ENCODE measurements at regions not wholly inside any gene's neighbourhood (a gene's known extent, or its start where the extent isn't known, plus 50 kb on each side); places are given as distances from the start of the nearest gene placed in this dataset.

DNA sequence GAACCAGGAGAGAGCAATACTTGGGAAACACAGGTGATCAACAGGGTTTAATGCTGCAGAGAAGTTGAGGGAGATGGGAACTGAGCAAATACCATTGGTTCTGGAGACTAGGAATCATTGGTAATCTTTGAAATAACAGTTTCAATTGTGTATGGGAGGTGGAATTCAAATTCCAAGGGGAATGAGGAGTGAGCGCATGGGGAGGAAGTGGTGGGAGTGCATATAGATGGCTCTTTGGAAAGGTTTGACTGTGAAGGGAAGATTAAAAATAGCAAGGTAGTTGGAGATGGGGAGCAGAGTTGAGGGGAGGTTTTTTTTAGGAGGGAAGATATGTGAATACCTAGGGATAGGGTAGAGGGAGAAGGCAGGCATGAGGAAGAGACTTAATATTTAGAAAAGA lies 51.1 kb upstream of the ROPN1 start:
- no peak overlapping the region for H3K4me3 ChIP-seq (ENCODE audit: low read depth, poor library complexity, severe bottlenecking)
- intact Hi-C loops (cut with DNase I; ENCODE audit: low total_unique reads): no loop called here
- TF ChIP-seq POLR2A (IDR thresholded peaks at IDR 0.05): no peak
- TF ChIP-seq, protein P1, sequence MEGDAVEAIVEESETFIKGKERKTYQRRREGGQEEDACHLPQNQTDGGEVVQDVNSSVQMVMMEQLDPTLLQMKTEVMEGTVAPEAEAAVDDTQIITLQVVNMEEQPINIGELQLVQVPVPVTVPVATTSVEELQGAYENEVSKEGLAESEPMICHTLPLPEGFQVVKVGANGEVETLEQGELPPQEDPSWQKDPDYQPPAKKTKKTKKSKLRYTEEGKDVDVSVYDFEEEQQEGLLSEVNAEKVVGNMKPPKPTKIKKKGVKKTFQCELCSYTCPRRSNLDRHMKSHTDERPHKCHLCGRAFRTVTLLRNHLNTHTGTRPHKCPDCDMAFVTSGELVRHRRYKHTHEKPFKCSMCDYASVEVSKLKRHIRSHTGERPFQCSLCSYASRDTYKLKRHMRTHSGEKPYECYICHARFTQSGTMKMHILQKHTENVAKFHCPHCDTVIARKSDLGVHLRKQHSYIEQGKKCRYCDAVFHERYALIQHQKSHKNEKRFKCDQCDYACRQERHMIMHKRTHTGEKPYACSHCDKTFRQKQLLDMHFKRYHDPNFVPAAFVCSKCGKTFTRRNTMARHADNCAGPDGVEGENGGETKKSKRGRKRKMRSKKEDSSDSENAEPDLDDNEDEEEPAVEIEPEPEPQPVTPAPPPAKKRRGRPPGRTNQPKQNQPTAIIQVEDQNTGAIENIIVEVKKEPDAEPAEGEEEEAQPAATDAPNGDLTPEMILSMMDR (IDR thresholded peaks at IDR 0.05): no peak
- WGBS, 2 donors: 86 to 100% methylated on average over 1 of the region's 1 CpG
- DNase-seq (ENCODE audit: low spot score in 2 of 2): no peak

DNA sequence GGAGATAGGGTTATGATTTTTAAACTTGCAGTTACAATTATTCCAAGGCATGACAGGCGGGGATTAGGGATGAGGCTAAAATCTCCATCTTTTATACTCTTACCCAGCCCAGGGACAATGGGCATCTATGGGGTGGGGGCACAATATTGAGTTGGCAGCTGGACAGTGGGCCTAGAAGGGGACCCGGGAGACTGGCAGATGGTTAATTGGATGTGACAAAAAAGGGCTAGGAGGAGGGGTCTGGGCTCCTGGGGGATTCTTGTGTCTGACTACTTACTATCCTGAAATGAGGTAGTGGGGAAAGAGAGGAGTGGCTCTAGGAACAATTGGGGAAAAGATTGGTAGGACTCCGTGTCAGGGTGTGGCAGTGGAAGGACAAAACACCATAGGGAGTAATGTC lies 53.0 kb upstream of the ROPN1 start:
- no peak for DNase-seq (ENCODE audit: low spot score in 2 of 2)
- intact Hi-C loops (cut with DNase I; ENCODE audit: low total_unique reads): no loop called here
- no peak overlapping the region for H3K4me3 ChIP-seq (ENCODE audit: low read depth, poor library complexity, severe bottlenecking)
- no peak for TF ChIP-seq POLR2A (IDR thresholded peaks at IDR 0.05)
- TF ChIP-seq, protein P1 (IDR thresholded peaks at IDR 0.05): no peak
- 73 to 90% methylated on average over 3 of the region's 3 CpGs for WGBS, 2 donors

DNA sequence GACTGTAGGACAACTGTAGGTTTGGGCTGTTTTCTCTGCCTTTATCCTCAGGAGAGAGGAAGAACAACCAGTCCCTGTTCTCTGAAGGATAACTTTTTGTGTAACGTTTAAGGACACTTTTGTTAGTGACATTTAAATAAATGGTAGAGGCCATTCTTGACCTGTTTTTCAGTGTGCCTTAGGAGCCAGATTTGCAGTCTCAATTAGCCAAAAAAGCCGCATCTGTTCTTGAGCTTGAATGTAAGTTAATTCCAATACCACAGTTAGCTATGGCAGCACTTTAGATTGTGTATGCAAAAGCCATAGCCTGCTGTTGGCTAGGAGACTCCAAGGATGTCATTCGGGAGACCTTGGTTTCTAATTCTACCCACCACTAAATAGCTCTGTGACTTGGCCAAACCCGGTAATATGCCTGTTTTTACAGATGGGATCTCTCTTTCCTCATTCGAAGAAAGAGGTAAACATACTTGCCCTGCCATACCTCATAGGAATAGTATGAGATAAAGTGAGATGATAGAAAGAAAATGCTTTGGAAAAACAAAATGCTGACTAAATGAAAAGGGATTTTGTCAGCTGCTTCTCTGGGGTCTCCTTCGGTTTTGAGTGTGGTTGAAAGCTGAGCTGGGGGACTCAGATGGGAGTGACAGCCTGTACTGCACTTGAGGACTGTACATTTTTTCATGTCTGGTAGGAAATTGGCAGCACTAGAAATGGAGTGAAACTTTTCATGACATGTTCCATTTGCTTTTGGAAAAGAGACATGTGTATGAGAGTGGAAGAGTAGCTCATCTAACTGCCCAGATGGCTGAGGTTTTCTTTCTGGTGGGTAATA lies 57.3 kb upstream of the ROPN1 start:
- intact Hi-C loops (cut with DNase I; ENCODE audit: low total_unique reads): no loop called here
- WGBS, 2 donors: 84% methylated on average over 6 of the region's 6 CpGs
- TF ChIP-seq, protein P1 (IDR thresholded peaks at IDR 0.05): no peak
- TF ChIP-seq POLR2A (IDR thresholded peaks at IDR 0.05): no peak
- DNase-seq (ENCODE audit: low spot score in 2 of 2): no peak
- no peak overlapping the region for H3K4me3 ChIP-seq (ENCODE audit: low read depth, poor library complexity, severe bottlenecking)

DNA sequence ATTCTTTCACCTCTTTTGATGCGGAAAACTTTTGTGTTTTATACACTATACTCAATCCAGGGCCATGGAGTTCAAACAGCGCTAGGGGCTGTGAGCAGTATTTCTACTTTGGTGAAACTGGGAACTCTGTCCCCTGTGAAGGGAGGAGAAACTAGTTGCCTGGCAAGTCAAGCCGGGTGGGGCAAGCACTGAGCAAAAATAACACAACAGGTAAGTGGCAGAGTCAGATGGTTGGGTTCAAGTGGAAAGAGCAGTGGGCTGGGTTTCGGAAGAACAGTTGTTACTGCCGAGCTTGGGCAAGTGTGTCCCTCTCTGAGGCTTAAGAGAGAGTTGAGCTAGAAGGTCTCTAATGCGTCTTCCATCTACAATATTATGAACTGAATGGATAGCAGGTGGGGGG lies 59.7 kb upstream of the ROPN1 start:
- no peak for DNase-seq (ENCODE audit: low spot score in 2 of 2)

DNA sequence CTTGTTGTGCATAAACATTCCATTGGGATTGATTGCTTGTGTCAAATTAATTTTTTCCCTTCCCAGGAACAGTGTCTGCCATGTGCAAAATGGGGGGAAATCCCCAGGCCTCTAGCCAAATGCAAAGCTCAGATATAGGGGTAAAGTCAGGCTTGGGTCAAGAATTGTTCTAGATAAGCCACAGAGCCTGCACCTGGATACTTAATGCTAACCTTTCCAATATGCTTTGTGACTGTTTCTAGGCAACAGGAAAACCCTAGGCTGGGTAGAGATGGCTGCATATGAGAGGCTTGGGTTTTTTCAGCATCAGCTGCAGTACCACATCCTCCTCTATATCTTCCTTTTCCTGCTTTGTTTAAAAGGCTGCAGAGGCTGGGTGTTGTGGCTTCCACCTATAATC lies 61.9 kb upstream of the ROPN1 start:
- H3K4me3 ChIP-seq (ENCODE audit: low read depth, poor library complexity, severe bottlenecking): no peak overlapping the region
- intact Hi-C loops (cut with DNase I; ENCODE audit: low total_unique reads): no loop called here
- no peak for TF ChIP-seq POLR2A (IDR thresholded peaks at IDR 0.05)
- no peak for DNase-seq (ENCODE audit: low spot score in 2 of 2)

More for the DNA sequence above, 59.7 kb upstream of the ROPN1 start:
- no peak for TF ChIP-seq POLR2A (IDR thresholded peaks at IDR 0.05)
- TF ChIP-seq, protein P1 (IDR thresholded peaks at IDR 0.05): no peak
- 92 to 94% methylated on average over 6 of the region's 6 CpGs for WGBS, 2 donors
- no peak overlapping the region for H3K4me3 ChIP-seq (ENCODE audit: low read depth, poor library complexity, severe bottlenecking)
- intact Hi-C loops (cut with DNase I; ENCODE audit: low total_unique reads): no loop called here

DNA sequence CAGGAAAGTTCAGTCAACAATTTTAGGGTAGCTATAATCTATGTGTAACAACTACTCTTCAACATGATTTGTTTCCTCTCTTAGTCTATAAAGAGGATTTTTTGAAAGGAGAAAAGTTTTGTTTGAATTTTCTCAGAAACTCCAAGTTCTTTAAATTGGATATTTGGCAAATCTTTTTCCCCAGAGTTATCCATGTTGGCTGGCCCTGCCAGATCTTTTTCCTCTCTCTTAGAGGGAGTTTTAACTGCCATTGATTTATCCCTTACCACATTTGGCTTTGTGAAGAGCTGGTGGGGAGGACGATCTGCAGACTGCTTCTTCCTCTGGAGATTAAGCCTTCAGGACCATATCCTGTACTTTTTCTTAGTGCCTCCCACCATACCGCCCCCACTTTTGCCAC lies 64.9 kb upstream of the ROPN1 start:
- H3K4me3 ChIP-seq (ENCODE audit: low read depth, poor library complexity, severe bottlenecking): no peak overlapping the region
- TF ChIP-seq, protein P1 (IDR thresholded peaks at IDR 0.05): no peak
- no peak for TF ChIP-seq POLR2A (IDR thresholded peaks at IDR 0.05)
- no peak for DNase-seq (ENCODE audit: low spot score in 2 of 2)
- intact Hi-C loops (cut with DNase I; ENCODE audit: low total_unique reads): no loop called here
- WGBS, 2 donors: 62% methylated on average over 2 of the region's 2 CpGs
